ENCODE measurements at regions not wholly inside any gene's neighbourhood (a gene's known extent, or its start where the extent isn't known, plus 50 kb on each side); places are given as distances from the start of the nearest gene placed in this dataset.

GRCh38 chr1:147849098-147849895, 53.3 kb upstream of the GJA8 start:
- H3K36me3 Mint-ChIP-seq (ENCODE audit: low read depth, unreplicated experiment) = no peaks in the 10 kb centered on the region
- TF ChIP-seq CTCF (IDR thresholded peaks at IDR 0.05; ENCODE audit: unreplicated experiment) = no peak
- H3K4me1 Mint-ChIP-seq (ENCODE audit: unreplicated experiment) = peaks cover 21% of the 10 kb centered on the region
- no peaks in the 10 kb centered on the region for H3K27me3 Mint-ChIP-seq (ENCODE audit: unreplicated experiment)
- no peak overlapping the region for H3K27ac Mint-ChIP-seq (ENCODE audit: unreplicated experiment)
- no peak overlapping the region for H3K4me3 Mint-ChIP-seq (ENCODE audit: unreplicated experiment)
- H3K9me3 Mint-ChIP-seq (ENCODE audit: unreplicated experiment) = no peaks in the 10 kb centered on the region
- no peak for DNase-seq (ENCODE audit: low spot score)

GRCh38 chr1:147850737-147851136, 51.9 kb upstream of the GJA8 start:
- DNase-seq (ENCODE audit: low spot score) = no peak
- H3K27ac Mint-ChIP-seq (ENCODE audit: unreplicated experiment) = no peak overlapping the region
- no peaks in the 10 kb centered on the region for H3K27me3 Mint-ChIP-seq (ENCODE audit: unreplicated experiment)

GRCh38 chr1:147851149-147851548, 51.4 kb upstream of the GJA8 start:
- Mint-ChIP-seq H3K27me3 (ENCODE audit: unreplicated experiment) (no peaks in the 10 kb centered on the region), H3K4me3 (ENCODE audit: unreplicated experiment) (no peak overlapping the region), H3K36me3 (ENCODE audit: low read depth, unreplicated experiment) (no peaks in the 10 kb centered on the region), H3K9me3 (ENCODE audit: unreplicated experiment) (no peaks in the 10 kb centered on the region), H3K4me1 (ENCODE audit: unreplicated experiment) (peaks cover 17% of the 10 kb centered on the region), H3K27ac (ENCODE audit: unreplicated experiment) (no peak overlapping the region)
- DNase-seq (ENCODE audit: low spot score) = no peak
- TF ChIP-seq CTCF (IDR thresholded peaks at IDR 0.05; ENCODE audit: unreplicated experiment) = no peak

More at GRCh38 chr1:147850737-147851136, 51.9 kb upstream of the GJA8 start:
- Mint-ChIP-seq H3K9me3 (ENCODE audit: unreplicated experiment) (no peaks in the 10 kb centered on the region), H3K36me3 (ENCODE audit: low read depth, unreplicated experiment) (no peaks in the 10 kb centered on the region), H3K4me1 (ENCODE audit: unreplicated experiment) (peaks cover 21% of the 10 kb centered on the region), H3K4me3 (ENCODE audit: unreplicated experiment) (no peak overlapping the region)
- TF ChIP-seq CTCF (IDR thresholded peaks at IDR 0.05; ENCODE audit: unreplicated experiment) = no peak

- Mint-ChIP-seq H3K27me3 (ENCODE audit: unreplicated experiment) (no peaks in the 10 kb centered on the region), H3K4me3 (ENCODE audit: unreplicated experiment) (no peak overlapping the region), H3K9me3 (ENCODE audit: unreplicated experiment) (no peaks in the 10 kb centered on the region), H3K27ac (ENCODE audit: unreplicated experiment) (no peak overlapping the region), H3K36me3 (ENCODE audit: low read depth, unreplicated experiment) (no peaks in the 10 kb centered on the region), H3K4me1 (ENCODE audit: unreplicated experiment) (peaks cover 11% of the 10 kb centered on the region)
- no peak for TF ChIP-seq CTCF (IDR thresholded peaks at IDR 0.05; ENCODE audit: unreplicated experiment)
- DNase-seq (ENCODE audit: low spot score) = no peak
These were observed 49.8 kb upstream of the GJA8 start for GRCh38 chr1:147852706-147853225.
